NCI-H69 (cell line): ENCODE measurements at regions not wholly inside any gene's neighbourhood (a gene's known extent, or its start where the extent isn't known, plus 50 kb on each side); places are given as distances from the start of the nearest gene placed in this dataset.
"Not testable (repeated sequence)": the region's sequence is repeated elsewhere in the genome, so short reads cannot be mapped to it uniquely, and the experiment has no call there.

Experiments
- DNase-seq: peaks from one replicate; lab custom pipeline; 2025; lab: John Stamatoyannopoulos, UW

DNA sequence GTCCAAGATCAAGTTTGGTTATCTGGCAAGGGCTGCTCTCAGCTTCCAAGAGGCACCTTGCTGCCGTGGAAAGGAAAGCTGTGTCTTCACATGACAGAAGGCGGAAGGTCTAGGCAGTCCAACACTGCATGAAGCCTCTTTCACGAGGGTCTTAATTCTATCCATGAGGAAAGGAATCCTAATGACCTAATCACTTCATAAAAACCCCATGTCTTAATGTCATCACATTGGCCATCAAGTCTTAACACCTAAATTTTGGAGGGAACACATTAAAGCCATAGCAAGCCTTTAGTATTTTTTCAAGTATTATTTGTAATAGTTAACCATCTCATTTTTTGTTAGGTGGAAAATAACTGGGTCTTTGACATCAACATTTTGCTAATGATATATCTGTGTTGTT, 858.3 kb downstream of the FLRT2 start:
- no peak for DNase-seq

DNA sequence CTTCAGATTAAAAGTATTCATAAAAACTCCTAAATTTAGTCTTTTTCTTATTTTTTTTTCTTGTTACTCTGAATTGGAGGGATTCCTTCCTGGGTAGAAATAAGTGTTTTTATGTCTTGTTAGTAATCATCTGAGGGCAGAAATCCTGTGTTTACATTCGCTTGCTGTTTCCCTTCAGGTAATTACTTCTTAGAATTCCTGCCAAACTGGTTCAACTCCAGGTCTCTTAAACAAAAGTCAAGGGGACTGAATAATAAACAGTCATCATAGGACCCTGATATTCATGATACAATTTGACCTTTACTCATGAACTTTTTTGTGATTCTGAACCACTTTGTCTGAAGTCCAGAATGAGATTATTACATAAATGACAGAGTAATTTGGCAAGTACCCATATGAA, 843.9 kb downstream of the FLRT2 start:
- no peak for DNase-seq

- DNase-seq = no peak
Measured at GRCh38 chr14:86372402-86372801, 842.5 kb downstream of the FLRT2 start.

- DNase-seq = no peak
Measured at GRCh38 chr14:86364634-86365033, 834.7 kb downstream of the FLRT2 start.

- no peak for DNase-seq
Measured at GRCh38 chr14:86363576-86363975, 833.6 kb downstream of the FLRT2 start.

- no peak for DNase-seq
Measured at GRCh38 chr14:86363047-86363446, 833.1 kb downstream of the FLRT2 start.

DNA sequence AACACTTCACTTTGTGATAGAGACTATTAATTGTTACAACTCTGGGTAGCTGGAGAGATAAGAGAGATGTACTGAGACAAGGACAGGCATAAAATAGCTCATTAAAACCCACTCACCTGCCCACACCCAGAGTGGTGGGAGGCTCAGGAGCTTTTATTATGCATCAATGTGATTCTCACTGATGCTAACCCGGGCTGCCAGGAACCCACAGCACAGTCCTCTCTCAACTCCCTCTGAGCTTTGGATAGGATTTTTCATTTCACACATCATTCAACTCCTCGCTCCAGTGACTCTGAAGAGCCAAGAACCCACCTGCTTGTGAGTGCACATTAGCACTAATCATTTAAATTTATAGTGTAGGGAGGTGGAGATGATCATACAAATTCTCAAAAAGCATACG, 827.9 kb downstream of the FLRT2 start:
- peak; percentile 73 for DNase-seq

DNA sequence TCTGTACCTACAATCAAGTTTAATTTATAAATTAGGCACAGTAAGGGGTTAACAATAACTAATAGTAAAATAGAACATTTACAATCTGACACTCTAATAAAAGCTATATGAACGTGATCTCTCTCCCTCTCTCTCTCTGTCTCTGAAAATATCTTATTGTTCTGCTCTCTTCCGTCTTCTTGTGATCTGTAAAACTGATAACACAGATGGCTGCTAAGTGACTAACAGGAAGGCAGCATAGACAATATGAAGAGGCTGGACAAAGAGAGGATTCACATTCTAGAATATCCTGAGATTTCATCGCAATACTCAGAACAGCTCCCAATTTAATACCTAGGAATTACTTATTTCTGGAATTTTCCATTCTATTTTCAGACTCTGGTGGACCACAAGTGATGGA, 827.2 kb downstream of the FLRT2 start:
- no peak for DNase-seq

DNA sequence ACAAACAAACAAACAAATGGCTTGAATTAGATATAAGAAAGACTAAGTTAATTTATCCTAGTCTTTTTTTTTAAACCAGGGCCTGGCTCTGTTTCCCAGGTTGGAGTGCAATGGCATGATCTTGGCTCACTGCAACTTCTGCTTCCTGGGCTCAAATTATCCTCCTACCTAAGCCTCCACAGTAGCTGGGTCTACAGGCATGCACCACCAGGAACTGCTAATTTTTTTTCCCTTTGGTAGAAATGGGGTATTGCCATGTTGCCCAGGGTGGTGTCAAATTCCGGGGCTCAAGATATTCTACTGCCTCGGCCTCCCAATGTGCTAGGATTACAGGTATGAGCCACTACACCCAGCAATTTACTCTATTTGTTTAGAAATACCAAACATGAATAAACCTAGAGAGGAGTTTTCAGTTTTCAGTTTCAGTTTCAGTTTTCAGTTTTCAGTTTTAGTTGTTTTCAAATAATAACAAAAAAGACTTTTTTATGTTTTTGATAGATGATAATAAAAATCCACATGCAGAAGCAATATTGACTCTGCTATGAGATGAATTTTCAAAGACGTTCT, 817.0 kb downstream of the FLRT2 start:
- DNase-seq = peak; percentile 21

- no peak for DNase-seq
Measured at GRCh38 chr14:86334355-86334754, 804.4 kb downstream of the FLRT2 start.

- peak; percentile 9 for DNase-seq
Measured at GRCh38 chr14:86333493-86333892, 803.5 kb downstream of the FLRT2 start.

DNA sequence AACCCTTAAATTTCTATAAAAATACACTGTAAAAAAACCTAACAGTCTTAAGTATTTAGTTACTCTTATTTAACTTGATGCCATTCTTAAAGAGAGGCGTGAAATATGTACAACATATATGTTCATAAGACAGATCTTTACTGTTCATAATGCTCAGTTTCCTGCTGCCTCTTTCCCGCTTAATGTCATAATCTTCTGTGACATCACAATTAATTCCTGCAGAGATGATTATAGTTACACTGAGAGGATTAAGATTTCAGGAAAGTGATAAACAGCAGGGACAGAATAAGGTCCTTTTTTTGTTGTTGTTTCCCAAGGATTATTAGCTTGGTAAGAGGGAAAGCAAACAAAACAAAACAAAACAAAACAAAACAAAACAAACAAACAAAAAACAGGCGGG, 801.4 kb downstream of the FLRT2 start:
- DNase-seq = peak; percentile 71

- DNase-seq = no peak
Measured at GRCh38 chr14:86321151-86321550, 791.2 kb downstream of the FLRT2 start.

- not testable (repeated sequence) for DNase-seq
Measured at GRCh38 chr14:86312154-86312665, 782.3 kb downstream of the FLRT2 start.

GRCh38 chr14:86311151-86311550, 781.2 kb downstream of the FLRT2 start:
- no peak for DNase-seq

GRCh38 chr14:86310611-86311010, 780.7 kb downstream of the FLRT2 start:
- DNase-seq = peak; percentile 74

- no peak for DNase-seq
Measured at GRCh38 chr14:86310148-86310547, 780.2 kb downstream of the FLRT2 start.

GRCh38 chr14:86305058-86305457, 775.1 kb downstream of the FLRT2 start:
- peak; percentile 17 for DNase-seq

DNA sequence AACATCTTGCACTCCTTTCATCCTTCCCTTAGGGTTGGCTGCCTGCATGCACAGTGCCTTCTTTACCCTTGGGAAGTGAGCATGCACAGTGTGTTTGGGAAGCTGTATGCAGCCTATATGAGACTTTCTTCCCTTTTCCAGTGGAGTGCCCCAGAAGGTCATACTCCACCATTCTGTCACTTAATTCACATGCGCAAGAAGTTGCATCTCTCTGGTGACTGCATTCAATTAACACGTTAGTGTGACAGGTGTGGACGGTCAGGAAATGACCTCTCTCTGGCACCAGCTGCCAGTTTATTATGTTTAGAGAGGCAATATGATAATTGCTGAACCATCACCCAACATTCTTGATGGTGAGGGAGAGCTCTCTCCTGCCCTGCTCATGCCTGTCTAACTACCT, 770.0 kb downstream of the FLRT2 start:
- peak; percentile 78 for DNase-seq

GRCh38 chr14:86296173-86296572, 766.2 kb downstream of the FLRT2 start:
- peak; percentile 99 for DNase-seq

DNA sequence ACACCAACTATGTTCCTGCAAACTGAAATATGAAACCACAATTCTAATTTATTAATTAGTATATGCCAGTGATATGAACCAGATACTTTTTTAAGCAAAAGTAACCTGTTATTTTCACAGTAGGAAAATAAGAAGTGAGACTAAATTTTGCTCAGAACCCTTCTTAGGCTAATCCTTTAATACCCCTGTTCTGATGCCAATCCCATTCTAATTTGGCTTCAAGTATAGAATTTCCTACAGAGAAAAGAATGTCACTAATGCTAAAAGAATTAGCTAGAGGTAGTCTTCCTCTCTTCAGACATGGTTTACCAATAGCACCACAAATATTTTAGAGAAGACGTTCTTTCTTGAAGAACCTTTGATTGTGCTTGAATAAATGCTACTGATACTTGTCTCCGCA, 758.4 kb downstream of the FLRT2 start:
- DNase-seq = no peak

DNA sequence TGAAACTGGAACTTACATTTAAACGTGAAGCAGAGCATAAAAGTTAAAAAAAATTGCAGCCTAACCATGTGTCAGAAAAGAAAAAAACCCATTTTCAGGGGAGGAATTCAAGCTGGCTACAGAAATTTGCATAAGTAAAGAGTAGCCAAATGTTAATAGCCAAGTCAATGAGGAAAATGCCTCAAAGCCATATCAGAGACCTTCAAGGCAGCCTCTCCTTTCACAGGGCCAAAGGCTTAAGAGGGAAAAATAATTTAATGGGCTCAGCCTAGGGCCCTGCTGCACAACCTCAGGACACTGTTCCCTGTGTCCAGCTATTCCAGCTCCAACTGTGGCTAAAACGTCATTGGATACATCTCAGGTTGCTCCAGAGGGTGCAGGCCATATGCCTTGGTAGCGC, 749.5 kb downstream of the FLRT2 start:
- no peak for DNase-seq

DNA sequence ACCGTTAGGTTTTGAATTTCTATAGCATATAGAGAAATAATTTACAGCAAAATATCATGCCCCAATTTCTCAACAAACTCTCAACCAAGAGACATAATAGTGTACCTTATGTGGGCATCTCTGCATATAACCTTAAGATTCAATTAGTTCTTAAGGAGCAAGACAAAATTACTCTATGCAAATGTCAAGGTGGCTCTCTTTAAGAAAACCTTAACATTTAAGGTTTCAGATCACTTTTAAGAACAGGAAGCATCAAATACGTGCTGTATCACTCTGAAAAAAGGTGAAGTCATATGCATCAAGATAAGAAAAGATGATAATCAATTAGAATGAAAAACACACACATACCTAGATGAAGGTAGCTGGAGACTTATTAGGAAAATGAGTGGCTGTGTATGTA, 728.0 kb downstream of the FLRT2 start:
- no peak for DNase-seq

GRCh38 chr14:86243158-86243557, 713.2 kb downstream of the FLRT2 start:
- no peak for DNase-seq
